ENCODE measurements at regions not wholly inside any gene's neighbourhood (a gene's known extent, or its start where the extent isn't known, plus 50 kb on each side); places are given as distances from the start of the nearest gene placed in this dataset.
A peak's percentile ranks its signal among the peaks of the same experiment; 100 is the strongest.

DNA sequence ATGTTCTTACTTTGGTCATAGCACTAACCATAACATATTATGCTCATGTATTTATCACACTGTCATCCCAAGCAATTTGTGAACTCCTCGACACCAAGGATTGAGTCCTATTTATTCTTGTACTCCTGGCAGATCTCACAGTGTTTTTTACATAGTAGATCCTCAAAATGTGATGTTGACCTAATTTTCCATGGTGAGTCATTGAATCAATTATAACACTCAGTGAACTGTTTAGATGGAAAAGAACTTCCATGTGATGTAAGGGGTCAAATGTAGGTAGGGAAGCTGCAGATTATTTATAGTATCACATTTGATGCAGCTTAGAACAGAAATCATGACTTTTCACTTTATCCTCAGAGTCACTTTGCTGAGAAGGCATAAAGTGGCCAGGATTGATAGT, 281.9 kb upstream of the ADAMTS5 start:
- ChIA-PET POLR2A (no interaction called here), CTCF (no interaction called here)
- Mint-ChIP-seq H3K9me3 (ENCODE audit: unreplicated experiment) (no peaks in the 10 kb centered on the region), H3K4me1 (ENCODE audit: insufficient read depth, unreplicated experiment) (peaks cover 5% of the 10 kb centered on the region), H3K27ac (ENCODE audit: low read depth, unreplicated experiment) (no peak overlapping the region), H3K4me3 (ENCODE audit: unreplicated experiment) (no peak overlapping the region), H3K27me3 (ENCODE audit: insufficient read depth, unreplicated experiment) (no peaks in the 10 kb centered on the region), H3K36me3 (ENCODE audit: insufficient read depth, unreplicated experiment) (no peaks in the 10 kb centered on the region)
- BruUV-seq (replicated peaks): no TSS peak
- TF ChIP-seq, protein P1, sequence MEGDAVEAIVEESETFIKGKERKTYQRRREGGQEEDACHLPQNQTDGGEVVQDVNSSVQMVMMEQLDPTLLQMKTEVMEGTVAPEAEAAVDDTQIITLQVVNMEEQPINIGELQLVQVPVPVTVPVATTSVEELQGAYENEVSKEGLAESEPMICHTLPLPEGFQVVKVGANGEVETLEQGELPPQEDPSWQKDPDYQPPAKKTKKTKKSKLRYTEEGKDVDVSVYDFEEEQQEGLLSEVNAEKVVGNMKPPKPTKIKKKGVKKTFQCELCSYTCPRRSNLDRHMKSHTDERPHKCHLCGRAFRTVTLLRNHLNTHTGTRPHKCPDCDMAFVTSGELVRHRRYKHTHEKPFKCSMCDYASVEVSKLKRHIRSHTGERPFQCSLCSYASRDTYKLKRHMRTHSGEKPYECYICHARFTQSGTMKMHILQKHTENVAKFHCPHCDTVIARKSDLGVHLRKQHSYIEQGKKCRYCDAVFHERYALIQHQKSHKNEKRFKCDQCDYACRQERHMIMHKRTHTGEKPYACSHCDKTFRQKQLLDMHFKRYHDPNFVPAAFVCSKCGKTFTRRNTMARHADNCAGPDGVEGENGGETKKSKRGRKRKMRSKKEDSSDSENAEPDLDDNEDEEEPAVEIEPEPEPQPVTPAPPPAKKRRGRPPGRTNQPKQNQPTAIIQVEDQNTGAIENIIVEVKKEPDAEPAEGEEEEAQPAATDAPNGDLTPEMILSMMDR (IDR thresholded peaks at IDR 0.05; ENCODE audit: unreplicated experiment): no peak
- intact Hi-C loops (cut with micrococcal nuclease): no loop called here
- no peak for DNase-seq (ENCODE audit: unreplicated experiment)

DNA sequence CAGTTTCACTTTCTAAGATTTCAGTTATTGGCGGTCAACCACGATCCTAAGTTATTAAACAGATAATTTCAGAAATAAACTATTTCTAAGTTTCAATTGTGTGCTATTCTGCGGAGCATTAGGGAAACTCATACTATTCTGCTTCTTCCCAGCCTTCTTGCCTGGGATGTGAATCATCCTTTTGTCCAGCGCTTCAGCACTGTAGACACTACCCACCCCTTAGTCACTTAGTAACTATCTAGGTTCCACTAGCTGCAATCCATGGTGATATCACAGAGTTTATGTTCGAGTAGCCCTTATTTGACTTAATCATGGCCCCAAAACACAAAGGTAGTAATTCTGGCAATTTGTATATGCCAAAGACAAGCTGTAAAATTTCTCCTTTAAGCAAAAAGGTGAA, 279.9 kb upstream of the ADAMTS5 start:
- ChIA-PET POLR2A (no interaction called here), CTCF (interaction anchor here (0.6 kb wide), 1 partner anchor 1828 kb away, joined by 4 read pairs; no protein-coding TSS in a partner anchor)
- no peaks in the 10 kb centered on the region for H3K27me3 Mint-ChIP-seq (ENCODE audit: insufficient read depth, unreplicated experiment)
- no TSS peak for BruUV-seq (replicated peaks)
- no peak overlapping the region for H3K4me3 Mint-ChIP-seq (ENCODE audit: unreplicated experiment)
- H3K27ac Mint-ChIP-seq (ENCODE audit: low read depth, unreplicated experiment): no peak overlapping the region
- H3K36me3 Mint-ChIP-seq (ENCODE audit: insufficient read depth, unreplicated experiment): no peaks in the 10 kb centered on the region
- peaks cover 5% of the 10 kb centered on the region for H3K4me1 Mint-ChIP-seq (ENCODE audit: insufficient read depth, unreplicated experiment)
- H3K9me3 Mint-ChIP-seq (ENCODE audit: unreplicated experiment): no peaks in the 10 kb centered on the region
- intact Hi-C loops (cut with micrococcal nuclease): no loop called here
- TF ChIP-seq, protein P1 (IDR thresholded peaks at IDR 0.05; ENCODE audit: unreplicated experiment): no peak
- peak; percentile 17 for DNase-seq (ENCODE audit: unreplicated experiment)

DNA sequence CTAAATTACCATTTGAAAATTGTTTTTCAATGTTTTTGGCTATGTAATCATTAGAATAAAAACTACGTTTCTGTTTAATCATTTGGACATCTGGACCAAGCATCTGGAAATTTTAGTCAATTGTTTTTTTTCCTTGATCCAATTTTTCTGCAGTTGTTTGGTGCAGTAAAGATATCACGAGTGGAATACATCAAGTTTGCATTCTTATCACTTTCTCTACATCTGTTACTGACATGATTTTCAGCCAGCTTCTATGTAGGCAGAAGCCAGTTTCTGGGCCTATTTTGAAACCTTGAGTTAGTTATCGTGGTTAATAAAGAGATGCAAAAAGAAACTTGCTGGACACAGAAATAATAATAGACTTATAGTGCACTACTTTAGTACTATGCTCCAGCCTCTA, 277.9 kb upstream of the ADAMTS5 start:
- H3K9me3 Mint-ChIP-seq (ENCODE audit: unreplicated experiment): no peaks in the 10 kb centered on the region
- no peaks in the 10 kb centered on the region for H3K27me3 Mint-ChIP-seq (ENCODE audit: insufficient read depth, unreplicated experiment)
- BruUV-seq (replicated peaks): no TSS peak
- POLR2A ChIA-PET: interaction anchor here (0.6 kb wide), 1 partner anchor 233 kb away, joined by 3 read pairs; no protein-coding TSS in a partner anchor
- H3K27ac Mint-ChIP-seq (ENCODE audit: low read depth, unreplicated experiment): no peak overlapping the region
- TF ChIP-seq, protein P1 (IDR thresholded peaks at IDR 0.05; ENCODE audit: unreplicated experiment): no peak
- intact Hi-C loops (cut with micrococcal nuclease): no loop called here
- H3K4me1 Mint-ChIP-seq (ENCODE audit: insufficient read depth, unreplicated experiment): peaks cover 11% of the 10 kb centered on the region
- H3K36me3 Mint-ChIP-seq (ENCODE audit: insufficient read depth, unreplicated experiment): no peaks in the 10 kb centered on the region
- DNase-seq (ENCODE audit: unreplicated experiment): no peak
- CTCF ChIA-PET: no interaction called here
- H3K4me3 Mint-ChIP-seq (ENCODE audit: unreplicated experiment): no peak overlapping the region

DNA sequence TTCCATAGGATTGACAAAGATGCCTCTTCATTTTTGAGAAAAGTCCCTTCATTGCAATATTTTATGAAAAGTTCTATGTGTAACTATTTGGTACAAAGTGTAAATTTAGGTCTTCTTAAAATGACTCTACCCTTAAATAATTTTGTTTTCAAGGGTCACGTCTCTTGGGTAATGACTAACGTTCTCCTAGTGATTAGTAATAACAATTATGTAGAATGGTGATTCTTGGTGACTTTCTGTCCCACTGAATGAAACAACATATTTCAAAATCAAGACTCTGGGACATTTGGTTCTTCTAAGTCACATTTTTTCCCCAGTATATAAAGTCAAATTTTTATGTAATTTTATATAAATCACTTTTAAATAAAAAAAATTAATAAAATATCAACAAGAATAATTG, 277.5 kb upstream of the ADAMTS5 start:
- no TSS peak for BruUV-seq (replicated peaks)
- DNase-seq (ENCODE audit: unreplicated experiment): no peak
- no peak overlapping the region for H3K4me3 Mint-ChIP-seq (ENCODE audit: unreplicated experiment)
- no peak overlapping the region for H3K27ac Mint-ChIP-seq (ENCODE audit: low read depth, unreplicated experiment)
- H3K36me3 Mint-ChIP-seq (ENCODE audit: insufficient read depth, unreplicated experiment): no peaks in the 10 kb centered on the region
- ChIA-PET CTCF (no interaction called here), POLR2A (interaction anchor here (0.6 kb wide), 1 partner anchor 233 kb away, joined by 3 read pairs; no protein-coding TSS in a partner anchor)
- no peaks in the 10 kb centered on the region for H3K27me3 Mint-ChIP-seq (ENCODE audit: insufficient read depth, unreplicated experiment)
- peaks cover 11% of the 10 kb centered on the region for H3K4me1 Mint-ChIP-seq (ENCODE audit: insufficient read depth, unreplicated experiment)
- intact Hi-C loops (cut with micrococcal nuclease): no loop called here
- H3K9me3 Mint-ChIP-seq (ENCODE audit: unreplicated experiment): no peaks in the 10 kb centered on the region
- TF ChIP-seq, protein P1 (IDR thresholded peaks at IDR 0.05; ENCODE audit: unreplicated experiment): no peak

Data from MCF 10A (cell line).